ENCODE measurements at regions not wholly inside any gene's neighbourhood (a gene's known extent, or its start where the extent isn't known, plus 50 kb on each side); places are given as distances from the start of the nearest gene placed in this dataset.

GRCh38 chr21:20592463-20592862 lies 405.7 kb upstream of the NCAM2 start:
- TF ChIP-seq CTCF (IDR thresholded peaks at IDR 0.05) (no peak), POLR2A (IDR thresholded peaks at IDR 0.05; ENCODE audit: low read depth) (no peak), POLR2AphosphoS5 (IDR thresholded peaks at IDR 0.05) (no peak), EP300 (IDR thresholded peaks at IDR 0.05) (no peak)
